ENCODE measurements at regions not wholly inside any gene's neighbourhood (a gene's known extent, or its start where the extent isn't known, plus 50 kb on each side); places are given as distances from the start of the nearest gene placed in this dataset.

- TF ChIP-seq EZH2 (IDR thresholded peaks at IDR 0.05; ENCODE audit: borderline replicate concordance, low read depth, low read length, severe bottlenecking), result no peak
- TF ChIP-seq CTCF (IDR thresholded peaks at IDR 0.05; ENCODE audit: extremely low read depth in 1 of 2, insufficient read depth in 1 of 2, low read depth in 1 of 2, low read length in 2 of 2), result no peak
- no peak for TF ChIP-seq MYC (IDR thresholded peaks at IDR 0.05; ENCODE audit: low read depth, low read length)
Observed at GRCh38 chr5:2536632-2537377, 214.7 kb downstream of the IRX2 start.

Measured in endothelial cell of umbilical vein (primary cell).